ENCODE measurements at regions not wholly inside any gene's neighbourhood (a gene's known extent, or its start where the extent isn't known, plus 50 kb on each side); places are given as distances from the start of the nearest gene placed in this dataset.

- POLR2A ChIA-PET (ENCODE audit: low non-redundant PET), result no interaction called here
- TF ChIP-seq CTCF (conservative IDR thresholded peaks at IDR 0.05; ENCODE audit: low read depth, low read length) (no peak), EZH2 (IDR thresholded peaks at IDR 0.05; ENCODE audit: borderline replicate concordance, low read depth, low read length, poor library complexity, severe bottlenecking) (no peak)
- no peak for DNase-seq (ENCODE audit: low spot score)
- Histone ChIP-seq H3K9me3 (ENCODE audit: low read depth, low read length, poor library complexity, severe bottlenecking) (no peaks in the 10 kb centered on the region), H3K4me3 (ENCODE audit: low read depth, low read length, poor library complexity, severe bottlenecking) (no peak overlapping the region), H3K36me3 (ENCODE audit: insufficient read depth, low read length, poor library complexity, severe bottlenecking) (no peaks in the 10 kb centered on the region), H3K4me1 (ENCODE audit: insufficient read depth, low read length, poor library complexity, severe bottlenecking) (no peaks in the 10 kb centered on the region), H3K27me3 (replicated peaks; ENCODE audit: insufficient read depth, low read depth, low read length, poor library complexity) (peaks cover 14% of the 10 kb centered on the region), H3K27ac (ENCODE audit: low read depth, low read length, poor library complexity, severe bottlenecking) (no peak overlapping the region)
- BruUV-seq (replicated peaks), result no TSS peak
- CTCF ChIA-PET, result no interaction called here
- intact Hi-C loops (cut with micrococcal nuclease; ENCODE audit: unreplicated experiment), result no loop called here
These were observed 349.7 kb downstream of the CDK5RAP2 start for GRCh38 chr9:120230227-120230626.

- BruUV-seq (replicated peaks), result no TSS peak
- intact Hi-C loops (cut with micrococcal nuclease; ENCODE audit: unreplicated experiment), result no loop called here
- no peaks in the 10 kb centered on the region for H3K4me1 ChIP-seq (ENCODE audit: insufficient read depth, low read length, poor library complexity, severe bottlenecking)
- peaks cover 7% of the 10 kb centered on the region for H3K27me3 ChIP-seq (replicated peaks; ENCODE audit: insufficient read depth, low read depth, low read length, poor library complexity)
- H3K36me3 ChIP-seq (ENCODE audit: insufficient read depth, low read length, poor library complexity, severe bottlenecking), result no peaks in the 10 kb centered on the region
- no peak overlapping the region for H3K27ac ChIP-seq (ENCODE audit: low read depth, low read length, poor library complexity, severe bottlenecking)
- POLR2A ChIA-PET (ENCODE audit: low non-redundant PET), result no interaction called here
- no peak for DNase-seq (ENCODE audit: low spot score)
- no peaks in the 10 kb centered on the region for H3K9me3 ChIP-seq (ENCODE audit: low read depth, low read length, poor library complexity, severe bottlenecking)
- no peak overlapping the region for H3K4me3 ChIP-seq (ENCODE audit: low read depth, low read length, poor library complexity, severe bottlenecking)
- TF ChIP-seq EZH2 (IDR thresholded peaks at IDR 0.05; ENCODE audit: borderline replicate concordance, low read depth, low read length, poor library complexity, severe bottlenecking), result no peak
- CTCF ChIA-PET, result no interaction called here
These were observed 358.1 kb downstream of the CDK5RAP2 start for GRCh38 chr9:120221844-120222243.

- no peak for DNase-seq (ENCODE audit: low spot score)
- BruUV-seq (replicated peaks), result no TSS peak
- H3K4me3 ChIP-seq (ENCODE audit: low read depth, low read length, poor library complexity, severe bottlenecking), result no peak overlapping the region
- no peaks in the 10 kb centered on the region for H3K4me1 ChIP-seq (ENCODE audit: insufficient read depth, low read length, poor library complexity, severe bottlenecking)
- ChIA-PET POLR2A (ENCODE audit: low non-redundant PET) (no interaction called here), CTCF (no interaction called here)
- peaks cover 27% of the 10 kb centered on the region for H3K27me3 ChIP-seq (replicated peaks; ENCODE audit: insufficient read depth, low read depth, low read length, poor library complexity)
- H3K9me3 ChIP-seq (ENCODE audit: low read depth, low read length, poor library complexity, severe bottlenecking), result no peaks in the 10 kb centered on the region
- H3K27ac ChIP-seq (ENCODE audit: low read depth, low read length, poor library complexity, severe bottlenecking), result no peak overlapping the region
- intact Hi-C loops (cut with micrococcal nuclease; ENCODE audit: unreplicated experiment), result no loop called here
- TF ChIP-seq CTCF (conservative IDR thresholded peaks at IDR 0.05; ENCODE audit: low read depth, low read length), result no peak
- no peak for TF ChIP-seq EZH2 (IDR thresholded peaks at IDR 0.05; ENCODE audit: borderline replicate concordance, low read depth, low read length, poor library complexity, severe bottlenecking)
- no peaks in the 10 kb centered on the region for H3K36me3 ChIP-seq (ENCODE audit: insufficient read depth, low read length, poor library complexity, severe bottlenecking)
These were observed 365.6 kb downstream of the CDK5RAP2 start for GRCh38 chr9:120214332-120214731.

- Histone ChIP-seq H3K4me1 (ENCODE audit: insufficient read depth, low read length, poor library complexity, severe bottlenecking) (no peaks in the 10 kb centered on the region), H3K27ac (ENCODE audit: low read depth, low read length, poor library complexity, severe bottlenecking) (no peak overlapping the region), H3K4me3 (ENCODE audit: low read depth, low read length, poor library complexity, severe bottlenecking) (no peak overlapping the region), H3K9me3 (ENCODE audit: low read depth, low read length, poor library complexity, severe bottlenecking) (no peaks in the 10 kb centered on the region), H3K36me3 (ENCODE audit: insufficient read depth, low read length, poor library complexity, severe bottlenecking) (no peaks in the 10 kb centered on the region), H3K27me3 (replicated peaks; ENCODE audit: insufficient read depth, low read depth, low read length, poor library complexity) (peaks cover 27% of the 10 kb centered on the region)
- CTCF ChIA-PET, result no interaction called here
- DNase-seq (ENCODE audit: low spot score), result no peak
- TF ChIP-seq EZH2 (IDR thresholded peaks at IDR 0.05; ENCODE audit: borderline replicate concordance, low read depth, low read length, poor library complexity, severe bottlenecking), result no peak
- BruUV-seq (replicated peaks), result no TSS peak
- intact Hi-C loops (cut with micrococcal nuclease; ENCODE audit: unreplicated experiment), result no loop called here
- POLR2A ChIA-PET (ENCODE audit: low non-redundant PET), result no interaction called here
These were observed 367.1 kb downstream of the CDK5RAP2 start for GRCh38 chr9:120212853-120213200.
